ENCODE measurements at regions not wholly inside any gene's neighbourhood (a gene's known extent, or its start where the extent isn't known, plus 50 kb on each side); places are given as distances from the start of the nearest gene placed in this dataset.

DNA sequence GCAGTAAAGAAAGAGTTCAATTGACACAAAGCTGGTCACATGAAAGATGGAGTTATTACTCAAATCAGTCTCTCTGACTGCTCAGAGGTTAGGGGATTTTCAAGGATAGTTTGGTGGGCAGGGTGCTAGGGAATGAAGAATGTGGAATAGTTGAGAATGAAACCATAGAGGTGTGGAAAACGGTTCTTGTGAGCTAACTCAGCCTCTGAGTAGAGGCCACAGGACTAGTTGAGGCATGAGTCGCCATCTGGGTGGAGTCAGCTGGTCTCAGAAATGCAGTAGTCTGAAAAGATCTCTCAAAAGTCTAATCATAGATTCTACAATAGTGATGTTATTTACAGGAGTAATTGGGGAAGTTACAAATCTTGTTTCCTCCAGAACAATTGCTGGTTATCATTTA is 178.9 kb upstream of the SPEF2 start:
- H3K36me3 ChIP-seq (ENCODE audit: control insufficient read depth, insufficient read depth, low read length), result no peaks in the 10 kb centered on the region
- Mint-ChIP-seq H3K27ac (no peak overlapping the region), H3K4me3 (no peak overlapping the region), H3K27me3 (ENCODE audit: low read depth in 2 of 2) (peaks cover 0 to 5% of the 10 kb centered on the region in 2 donors), H3K9me3 (peaks cover 0 to 2% of the 10 kb centered on the region in 2 donors), H3K36me3 (no peaks in the 10 kb centered on the region), H3K4me1 (no peaks in the 10 kb centered on the region)
- ATAC-seq (no peak), DNase-seq (no peak)
- H3K4me3 ChIP-seq (ENCODE audit: low read length), result no peak overlapping the region
- H3K27ac ChIP-seq (ENCODE audit: low read length), result no peak overlapping the region
- H3K9me3 ChIP-seq (ENCODE audit: control insufficient read depth, insufficient read depth, low read length), result no peaks in the 10 kb centered on the region
- TF ChIP-seq, protein P1, sequence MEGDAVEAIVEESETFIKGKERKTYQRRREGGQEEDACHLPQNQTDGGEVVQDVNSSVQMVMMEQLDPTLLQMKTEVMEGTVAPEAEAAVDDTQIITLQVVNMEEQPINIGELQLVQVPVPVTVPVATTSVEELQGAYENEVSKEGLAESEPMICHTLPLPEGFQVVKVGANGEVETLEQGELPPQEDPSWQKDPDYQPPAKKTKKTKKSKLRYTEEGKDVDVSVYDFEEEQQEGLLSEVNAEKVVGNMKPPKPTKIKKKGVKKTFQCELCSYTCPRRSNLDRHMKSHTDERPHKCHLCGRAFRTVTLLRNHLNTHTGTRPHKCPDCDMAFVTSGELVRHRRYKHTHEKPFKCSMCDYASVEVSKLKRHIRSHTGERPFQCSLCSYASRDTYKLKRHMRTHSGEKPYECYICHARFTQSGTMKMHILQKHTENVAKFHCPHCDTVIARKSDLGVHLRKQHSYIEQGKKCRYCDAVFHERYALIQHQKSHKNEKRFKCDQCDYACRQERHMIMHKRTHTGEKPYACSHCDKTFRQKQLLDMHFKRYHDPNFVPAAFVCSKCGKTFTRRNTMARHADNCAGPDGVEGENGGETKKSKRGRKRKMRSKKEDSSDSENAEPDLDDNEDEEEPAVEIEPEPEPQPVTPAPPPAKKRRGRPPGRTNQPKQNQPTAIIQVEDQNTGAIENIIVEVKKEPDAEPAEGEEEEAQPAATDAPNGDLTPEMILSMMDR (IDR thresholded peaks at IDR 0.05), result no peak
- WGBS (ENCODE audit: insufficient coverage), result 65% methylated on average over 2 of the region's 2 CpGs
- no peaks in the 10 kb centered on the region for H3K4me1 ChIP-seq (ENCODE audit: control insufficient read depth, insufficient read depth, low read length)
- no peaks in the 10 kb centered on the region for H3K27me3 ChIP-seq (ENCODE audit: control insufficient read depth, insufficient read depth, low read length)
- intact Hi-C loops (cut with micrococcal nuclease), result no loop called here

- WGBS (ENCODE audit: insufficient coverage), result 0% methylated on average over 1 of the region's 1 CpG
- Mint-ChIP-seq H3K4me3 (no peak overlapping the region), H3K9me3 (peaks cover 0 to 2% of the 10 kb centered on the region in 2 donors), H3K27ac (no peak overlapping the region), H3K4me1 (no peaks in the 10 kb centered on the region), H3K36me3 (no peaks in the 10 kb centered on the region), H3K27me3 (ENCODE audit: low read depth in 2 of 2) (peaks cover 0 to 5% of the 10 kb centered on the region in 2 donors)
- H3K36me3 ChIP-seq (ENCODE audit: control insufficient read depth, insufficient read depth, low read length), result no peaks in the 10 kb centered on the region
- intact Hi-C loops (cut with micrococcal nuclease), result no loop called here
- H3K4me1 ChIP-seq (ENCODE audit: control insufficient read depth, insufficient read depth, low read length), result no peaks in the 10 kb centered on the region
- no peak for DNase-seq
- no peak overlapping the region for H3K27ac ChIP-seq (ENCODE audit: low read length)
- no peak for ATAC-seq
- no peak overlapping the region for H3K4me3 ChIP-seq (ENCODE audit: low read length)
- TF ChIP-seq, protein P1 (IDR thresholded peaks at IDR 0.05), result no peak
- H3K9me3 ChIP-seq (ENCODE audit: control insufficient read depth, insufficient read depth, low read length), result no peaks in the 10 kb centered on the region
- no peaks in the 10 kb centered on the region for H3K27me3 ChIP-seq (ENCODE audit: control insufficient read depth, insufficient read depth, low read length)
Measured at GRCh38 chr5:35438288-35438687, 179.4 kb upstream of the SPEF2 start.

DNA sequence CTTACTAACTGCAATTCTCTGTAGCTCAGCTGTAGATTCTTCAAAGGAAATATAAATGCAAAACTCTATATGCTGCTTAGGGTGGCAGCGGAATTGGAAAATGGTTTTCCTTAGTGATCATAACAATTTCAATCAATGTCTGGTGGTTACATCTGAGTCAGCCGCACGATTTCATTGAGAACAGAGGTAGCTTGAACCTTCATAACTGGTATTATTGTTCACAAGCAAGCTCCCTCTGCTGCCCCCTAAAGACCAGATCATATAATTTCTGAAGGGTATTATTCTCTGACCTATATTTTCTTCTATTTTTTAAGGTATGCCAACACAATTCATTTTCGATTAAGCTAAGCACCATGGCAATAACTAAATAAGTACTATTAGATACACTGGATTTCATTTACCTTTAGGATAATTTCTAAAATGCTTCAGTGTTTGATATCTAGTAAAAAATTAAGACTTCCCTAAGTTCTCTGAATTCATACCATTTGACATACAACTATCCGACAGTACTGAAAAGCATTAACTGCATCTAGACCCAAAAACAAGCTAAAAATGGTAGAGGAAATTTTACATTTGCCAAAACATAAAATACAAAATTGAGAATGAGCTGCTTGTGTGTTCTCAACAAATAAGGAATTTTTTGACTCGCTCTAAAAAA is 181.1 kb upstream of the SPEF2 start:
- Mint-ChIP-seq H3K4me1 (no peaks in the 10 kb centered on the region), H3K9me3 (peaks cover 0 to 2% of the 10 kb centered on the region in 2 donors), H3K27me3 (ENCODE audit: low read depth in 2 of 2) (peaks cover 0 to 5% of the 10 kb centered on the region in 2 donors), H3K27ac (no peak overlapping the region), H3K4me3 (no peak overlapping the region), H3K36me3 (no peaks in the 10 kb centered on the region)
- intact Hi-C loops (cut with micrococcal nuclease), result no loop called here
- Histone ChIP-seq H3K4me3 (ENCODE audit: low read length) (no peak overlapping the region), H3K4me1 (ENCODE audit: control insufficient read depth, insufficient read depth, low read length) (no peaks in the 10 kb centered on the region), H3K27ac (ENCODE audit: low read length) (no peak overlapping the region), H3K36me3 (ENCODE audit: control insufficient read depth, insufficient read depth, low read length) (no peaks in the 10 kb centered on the region), H3K27me3 (ENCODE audit: control insufficient read depth, insufficient read depth, low read length) (peaks cover 2% of the 10 kb centered on the region), H3K9me3 (ENCODE audit: control insufficient read depth, insufficient read depth, low read length) (no peaks in the 10 kb centered on the region)
- TF ChIP-seq, protein P1 (IDR thresholded peaks at IDR 0.05), result no peak
- ATAC-seq, result no peak
- no peak for DNase-seq
- 79% methylated on average over 4 of the region's 6 CpGs for WGBS (ENCODE audit: insufficient coverage)

Data from natural killer cell (primary cell).